HG03354 (cell line): ENCODE measurements at regions not wholly inside any gene's neighbourhood (a gene's known extent, or its start where the extent isn't known, plus 50 kb on each side); places are given as distances from the start of the nearest gene placed in this dataset.

Source experiments
- ATAC-seq: cut with Tn5 transposase; IDR thresholded peaks from one replicate; pipeline ENCODE4 v1.9.1; 2021; ENCODE audit warnings: mild to moderate bottlenecking; ENCODE audit not compliant: unreplicated experiment, poor library complexity, severe bottlenecking

DNA sequence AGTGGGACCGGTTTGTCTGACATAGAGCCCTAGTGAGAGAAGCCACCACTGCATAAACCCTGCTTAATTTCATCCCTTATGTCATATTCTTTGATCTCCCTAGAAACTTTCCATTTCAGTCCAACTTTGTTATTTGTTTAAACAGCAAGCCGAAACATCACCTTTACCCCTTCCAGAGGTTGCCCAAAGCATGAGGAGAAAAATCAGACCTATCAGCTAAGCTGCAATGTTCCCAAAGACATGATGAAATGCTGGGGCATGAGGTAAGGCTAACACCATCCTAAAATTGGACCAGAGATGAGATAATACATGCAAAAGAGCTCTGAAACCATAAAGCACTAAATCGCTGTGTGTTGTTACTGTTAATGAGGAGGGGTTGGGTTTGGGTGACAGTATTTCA, 447.9 kb upstream of the ACVR2A start:
- no peak for ATAC-seq

DNA sequence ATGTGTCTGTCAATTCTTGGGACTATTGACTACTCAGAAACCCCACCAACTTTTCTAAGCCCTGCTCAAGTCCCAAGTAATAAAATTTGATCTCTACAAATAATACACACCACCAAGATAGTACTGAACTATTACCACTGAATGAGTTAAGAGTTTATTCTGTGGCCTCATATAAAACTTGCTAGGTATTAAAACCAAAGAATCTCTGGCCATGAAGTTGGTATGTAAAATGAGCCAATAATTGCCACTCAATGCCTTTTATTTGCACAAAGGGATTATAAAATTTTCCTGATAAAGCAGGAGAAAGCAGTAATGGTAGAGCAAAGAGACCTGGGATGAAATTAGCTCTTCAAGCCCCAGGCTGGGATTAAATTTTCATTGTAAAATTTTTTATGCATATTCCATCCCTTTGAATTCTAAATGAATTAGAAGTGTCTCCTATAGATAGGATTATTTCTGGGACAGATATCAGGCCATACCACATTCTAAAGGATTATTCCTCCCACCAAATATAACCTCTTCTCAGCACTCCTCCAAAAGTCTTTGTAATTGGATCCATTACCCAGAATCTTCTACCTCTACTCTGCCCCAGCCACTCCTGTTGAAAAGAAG, 450.5 kb upstream of the ACVR2A start:
- no peak for ATAC-seq

DNA sequence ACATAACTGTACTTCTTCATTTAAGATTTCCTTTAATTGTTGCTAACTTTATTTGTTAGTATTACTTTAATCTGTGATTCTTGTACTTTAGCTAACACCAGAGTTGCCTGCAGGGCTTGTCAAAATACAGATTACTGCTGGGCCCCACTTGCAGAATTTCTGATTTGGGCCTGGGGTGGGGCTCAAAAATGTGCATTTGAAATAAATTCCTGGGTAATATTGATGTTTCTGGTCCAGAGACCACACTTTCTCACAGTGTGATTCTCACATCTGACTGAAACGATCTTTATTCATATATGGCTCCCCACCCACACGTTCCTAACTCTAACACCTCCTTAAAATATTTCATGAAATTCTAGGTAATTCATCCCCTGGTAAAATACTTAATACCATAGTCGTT, 452.6 kb upstream of the ACVR2A start:
- ATAC-seq, result no peak

DNA sequence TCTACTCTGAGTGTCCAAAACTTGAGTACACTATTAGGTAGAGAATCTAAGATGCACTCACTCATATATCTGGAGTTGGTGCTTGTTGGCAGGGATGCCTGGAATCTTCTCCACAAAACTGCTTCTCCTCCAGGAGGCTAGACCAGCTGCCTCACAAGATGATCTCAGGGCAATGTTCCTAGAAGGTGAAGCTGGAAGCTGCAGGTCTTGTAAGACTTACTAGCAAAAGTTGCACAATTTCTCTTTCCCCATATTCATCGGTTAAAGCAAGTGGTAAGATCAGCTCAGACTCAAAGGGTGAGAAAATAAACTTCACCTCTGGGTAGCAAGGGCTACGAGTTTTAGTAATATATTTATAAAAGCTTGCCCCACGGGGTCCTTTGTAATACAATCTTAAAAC, 454.4 kb upstream of the ACVR2A start:
- no peak for ATAC-seq

DNA sequence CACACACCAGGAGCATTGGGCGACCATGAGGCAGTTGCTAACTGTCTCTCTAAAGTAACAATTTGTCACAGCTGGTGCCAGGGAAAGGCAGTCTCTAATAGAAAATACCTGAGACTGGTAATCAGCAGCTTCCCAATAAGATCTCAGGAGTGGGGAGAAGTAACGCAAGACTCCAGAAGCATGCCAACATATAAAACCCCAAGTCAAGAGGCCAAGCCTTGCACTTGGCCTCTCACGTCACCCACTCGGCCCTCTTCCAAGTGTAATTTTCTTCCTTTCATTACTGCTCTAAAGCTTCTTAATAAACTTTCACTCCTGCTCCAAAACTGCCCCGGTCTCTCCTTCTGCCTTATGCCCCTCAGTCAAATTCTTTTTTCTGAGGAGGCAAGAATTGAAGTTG, 455.6 kb upstream of the ACVR2A start:
- no peak for ATAC-seq

DNA sequence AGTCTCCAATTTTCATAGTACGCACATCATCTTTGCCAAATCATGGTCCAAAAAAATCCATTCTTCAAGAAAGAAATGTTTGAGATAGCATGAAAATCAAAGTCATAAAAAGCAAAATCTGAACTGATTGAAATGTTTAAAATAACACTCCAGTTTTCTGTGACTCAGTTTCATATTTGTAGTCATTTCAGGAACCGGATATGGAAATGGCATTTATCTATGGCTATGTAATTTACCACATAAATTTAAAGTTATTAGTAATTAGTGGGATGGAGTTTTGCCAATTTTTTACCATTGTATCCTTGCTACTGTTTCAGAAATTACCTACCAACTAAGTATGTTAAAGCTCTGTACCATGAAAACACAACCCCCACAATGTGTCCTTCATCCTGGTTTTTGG, 456.6 kb upstream of the ACVR2A start:
- ATAC-seq, result no peak

DNA sequence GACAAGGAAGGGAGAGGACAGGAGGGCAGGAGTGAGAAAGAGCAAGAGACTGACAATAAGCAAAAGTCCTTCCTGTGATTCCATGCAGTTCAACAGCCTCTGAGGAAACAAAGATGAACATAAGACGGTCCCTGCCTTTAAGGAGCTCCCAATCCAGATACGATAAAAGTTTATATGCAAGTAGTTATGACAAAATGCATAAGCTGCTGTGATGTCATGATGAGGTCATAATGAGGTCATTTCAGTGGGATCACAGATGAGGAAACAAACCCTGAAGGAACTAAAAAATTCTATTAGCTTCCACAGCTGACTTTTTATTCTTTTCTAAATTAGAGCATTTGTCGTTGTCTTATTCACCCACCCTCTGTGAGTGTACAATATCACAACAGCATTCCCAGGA, 458.5 kb upstream of the ACVR2A start:
- no peak for ATAC-seq

DNA sequence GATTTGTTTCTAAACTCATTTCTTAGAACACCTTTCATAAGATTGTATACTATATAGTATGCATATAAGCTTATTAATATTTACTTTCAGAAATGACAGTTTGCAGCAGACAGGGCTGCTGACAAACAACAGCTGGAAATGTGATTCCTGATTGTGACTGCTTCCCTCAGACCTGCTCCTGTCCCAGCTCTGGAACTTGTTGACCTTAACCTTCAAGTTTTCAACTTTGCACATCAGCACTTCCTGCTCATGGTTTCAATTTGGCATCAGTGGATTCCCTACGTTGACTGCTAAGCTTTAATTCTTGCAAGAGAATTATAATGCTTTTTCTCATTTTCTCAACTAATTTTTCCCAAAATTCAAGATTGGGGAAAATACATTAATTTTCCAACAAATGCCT, 459.2 kb upstream of the ACVR2A start:
- no peak for ATAC-seq

DNA sequence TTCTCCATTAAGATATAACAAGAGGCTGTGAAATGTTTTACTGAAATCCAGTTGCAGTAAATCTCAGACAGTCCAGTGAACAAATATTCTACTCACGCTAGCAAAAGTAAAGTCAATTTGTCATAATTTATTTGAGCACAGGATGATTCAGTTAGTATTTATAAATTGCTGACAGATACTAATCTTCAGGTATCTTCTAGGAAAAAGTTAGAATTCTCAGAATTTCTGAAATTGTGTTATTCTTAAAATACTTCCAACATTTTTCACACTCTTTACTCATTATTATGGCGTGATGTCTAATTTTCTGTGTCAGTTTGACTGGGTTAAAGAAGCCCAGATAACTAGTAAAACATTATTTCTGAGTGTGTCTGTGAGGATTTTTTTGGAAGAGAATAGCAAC, 460.2 kb upstream of the ACVR2A start:
- no peak for ATAC-seq

DNA sequence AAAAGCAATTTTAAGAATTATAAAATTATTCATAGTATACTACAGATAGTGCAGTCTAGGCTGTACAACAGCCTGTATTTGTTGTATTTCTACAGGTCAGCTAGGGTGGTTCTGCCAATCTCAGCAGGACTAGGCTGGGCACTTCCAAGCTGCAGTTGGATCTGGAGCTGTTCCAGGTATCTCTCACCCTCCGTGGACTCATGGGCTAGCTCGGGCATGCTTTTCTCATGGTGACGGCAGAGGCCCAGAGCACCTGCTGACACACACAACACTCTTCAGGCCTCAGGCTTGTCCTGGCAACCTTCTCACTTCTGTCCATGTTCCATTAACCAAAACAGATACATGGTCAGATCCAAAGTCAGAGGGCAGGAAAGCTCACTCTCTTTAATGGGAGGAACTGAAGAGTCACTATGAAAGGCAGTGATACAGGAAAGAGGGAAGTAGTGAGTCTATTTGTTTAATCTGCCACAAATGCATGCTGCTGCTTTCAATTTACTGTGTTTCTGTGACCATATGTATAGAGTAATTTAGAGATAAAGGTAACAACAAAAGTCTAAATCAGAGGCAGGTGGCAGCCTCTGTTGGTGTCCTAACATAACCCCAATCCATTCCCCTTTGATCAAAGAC, 462.4 kb upstream of the ACVR2A start:
- ATAC-seq, result no peak

DNA sequence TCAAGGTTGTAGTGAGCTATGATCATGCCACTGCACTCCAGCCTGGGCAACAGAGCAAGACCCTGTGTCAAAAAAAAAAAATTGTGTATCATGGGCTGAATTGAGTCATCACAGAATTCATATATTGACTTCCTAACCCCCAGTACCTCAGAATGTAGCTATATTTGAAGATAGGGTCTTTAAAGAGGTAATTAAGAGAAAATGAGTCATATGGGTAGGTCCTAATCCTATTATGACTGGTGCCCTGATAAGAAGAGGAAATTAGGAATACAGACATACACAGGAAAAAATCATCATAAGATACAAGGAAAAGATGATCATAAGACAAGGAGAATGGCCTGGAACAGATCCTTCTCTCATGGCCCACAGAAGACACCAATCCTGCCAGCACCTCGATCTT, 466.4 kb upstream of the ACVR2A start:
- peak; percentile 47 for ATAC-seq

DNA sequence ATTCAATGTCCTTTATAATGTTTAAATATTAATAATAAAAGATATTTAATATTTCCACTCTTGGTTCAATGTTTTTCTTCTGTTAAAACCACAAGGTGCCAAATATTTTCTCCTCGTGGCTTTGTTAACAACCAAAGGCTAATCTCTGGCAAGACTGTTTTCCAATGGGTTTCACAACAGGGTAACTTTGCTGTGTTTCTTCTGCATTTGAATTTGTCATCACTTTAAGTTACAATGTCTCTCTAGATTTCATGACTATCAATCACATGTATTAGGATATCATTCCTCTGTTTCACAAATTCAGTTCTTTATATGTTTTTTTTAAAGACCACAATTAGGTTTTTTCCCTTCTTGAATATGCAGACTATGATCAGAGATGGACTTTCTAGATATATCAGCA, 469.8 kb upstream of the ACVR2A start:
- no peak for ATAC-seq

DNA sequence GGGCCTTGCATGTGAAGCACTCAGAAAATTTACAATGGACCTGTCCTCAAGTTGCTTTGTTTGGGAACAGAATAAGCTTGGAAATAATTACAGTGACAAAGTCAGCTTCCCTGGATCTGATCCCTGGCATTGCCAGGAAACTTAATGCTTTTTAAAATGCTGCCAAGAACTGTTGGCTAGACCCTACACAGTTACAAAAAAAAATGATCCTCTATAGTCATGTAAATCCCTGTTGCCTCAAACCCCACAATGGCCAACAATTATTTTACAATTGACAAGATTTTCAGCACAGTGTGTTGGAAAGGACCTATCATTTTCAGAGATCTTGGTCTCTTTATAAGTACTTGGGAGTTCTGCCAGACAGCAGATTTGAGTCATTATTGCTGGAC, 470.4 kb upstream of the ACVR2A start:
- ATAC-seq, result no peak

DNA sequence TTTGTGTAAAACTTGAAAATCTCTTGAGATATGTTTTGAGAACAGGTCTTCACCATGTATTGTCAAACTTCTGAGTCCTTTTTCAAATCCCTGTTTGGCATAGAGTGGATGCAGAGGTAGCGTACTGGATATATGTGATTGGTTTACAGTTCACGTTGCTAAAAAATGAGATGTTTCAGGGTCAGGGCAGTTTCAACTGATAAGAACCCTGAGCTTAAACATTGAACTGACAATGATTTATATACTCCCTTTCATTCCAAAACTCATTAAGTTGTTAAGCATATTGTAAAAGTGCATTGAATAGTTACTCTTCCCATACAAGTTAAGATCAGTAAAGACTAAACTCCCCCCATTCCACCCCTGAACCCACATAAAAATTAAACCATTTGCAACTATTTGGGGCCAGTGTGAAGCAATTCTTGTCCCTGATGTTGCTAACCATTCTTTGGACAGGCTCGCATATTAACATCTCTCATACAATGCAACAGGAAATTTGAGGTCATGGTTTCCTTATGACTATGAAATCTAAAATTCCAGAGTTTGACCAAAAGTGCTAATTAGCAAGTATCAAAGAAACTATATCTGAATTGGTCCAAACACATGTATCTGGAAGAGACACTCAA, 470.9 kb upstream of the ACVR2A start:
- no peak for ATAC-seq

DNA sequence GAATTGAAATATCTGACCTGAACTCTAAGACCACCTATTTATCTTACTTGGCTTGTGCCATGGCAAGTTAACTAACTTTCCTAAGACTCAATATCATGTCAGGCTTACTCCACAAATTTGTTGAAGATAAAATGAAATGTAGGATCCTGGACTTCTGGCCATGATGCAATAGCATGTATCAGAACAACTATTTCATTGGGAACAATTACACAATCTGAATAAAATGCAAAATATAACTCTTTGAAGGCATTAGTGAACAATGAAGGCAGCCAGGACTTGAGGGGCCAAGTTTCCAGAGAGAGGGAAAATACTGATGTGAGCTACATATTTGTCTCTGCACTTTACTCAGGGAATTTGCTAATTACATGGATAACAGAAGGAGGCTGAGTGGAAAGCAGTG, 476.5 kb upstream of the ACVR2A start:
- ATAC-seq, result no peak

DNA sequence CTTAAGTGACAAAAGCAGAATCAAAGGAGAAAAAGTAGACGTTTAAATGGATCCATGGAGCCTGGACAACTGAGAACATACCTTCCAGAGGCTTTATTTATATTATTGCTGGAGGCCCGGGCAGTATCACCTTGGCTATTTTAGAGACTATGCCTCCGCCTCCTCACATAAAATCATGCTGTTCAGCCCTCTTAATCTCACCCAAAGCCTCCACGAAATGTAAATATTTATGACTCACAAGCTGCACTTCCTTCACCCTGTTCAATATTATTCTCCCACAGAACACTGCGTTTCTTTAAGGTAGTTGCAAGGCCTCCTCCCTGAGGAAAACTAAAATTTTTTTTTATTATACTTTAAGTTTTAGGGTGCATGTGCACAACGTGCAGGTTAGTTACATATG, 478.6 kb upstream of the ACVR2A start:
- ATAC-seq, result no peak

DNA sequence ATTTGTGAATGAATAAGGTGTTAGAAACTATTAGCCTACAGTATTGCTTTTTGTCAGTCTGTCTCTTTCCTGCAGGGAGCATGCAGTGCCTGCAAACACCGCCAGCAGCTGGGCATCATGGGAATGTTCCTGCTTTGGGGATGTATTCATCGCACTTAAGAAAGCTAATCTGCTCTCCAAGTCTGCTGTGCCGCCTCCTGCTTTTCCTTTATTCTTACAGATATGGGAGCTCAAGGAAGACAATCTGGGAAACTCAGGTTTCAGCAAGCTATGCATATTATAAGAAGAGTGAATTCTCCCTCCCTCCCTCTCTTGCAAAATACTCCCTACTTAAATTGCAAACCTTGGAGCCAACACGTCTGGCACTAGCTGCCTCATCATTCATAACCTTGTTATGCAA, 479.2 kb upstream of the ACVR2A start:
- no peak for ATAC-seq

DNA sequence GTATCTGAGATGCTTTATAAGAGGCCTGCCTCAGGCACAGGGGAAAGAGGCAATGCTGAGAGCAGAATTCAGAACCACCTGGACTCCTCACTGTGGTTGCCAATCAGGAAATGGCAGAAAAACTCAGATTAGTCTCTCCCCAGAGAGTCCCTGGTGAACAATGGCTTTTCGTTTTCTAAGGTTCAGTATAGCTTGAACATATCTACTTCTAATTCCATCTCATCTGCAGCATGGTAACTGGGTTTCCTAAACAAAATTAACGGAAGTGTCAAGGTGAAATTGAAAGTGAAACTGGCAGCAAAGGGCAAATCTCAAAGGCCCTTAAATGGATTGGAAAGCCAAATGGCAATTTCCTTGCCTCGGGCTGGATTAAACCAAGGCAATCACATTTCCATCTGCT, 480.2 kb upstream of the ACVR2A start:
- ATAC-seq, result peak; percentile 79

DNA sequence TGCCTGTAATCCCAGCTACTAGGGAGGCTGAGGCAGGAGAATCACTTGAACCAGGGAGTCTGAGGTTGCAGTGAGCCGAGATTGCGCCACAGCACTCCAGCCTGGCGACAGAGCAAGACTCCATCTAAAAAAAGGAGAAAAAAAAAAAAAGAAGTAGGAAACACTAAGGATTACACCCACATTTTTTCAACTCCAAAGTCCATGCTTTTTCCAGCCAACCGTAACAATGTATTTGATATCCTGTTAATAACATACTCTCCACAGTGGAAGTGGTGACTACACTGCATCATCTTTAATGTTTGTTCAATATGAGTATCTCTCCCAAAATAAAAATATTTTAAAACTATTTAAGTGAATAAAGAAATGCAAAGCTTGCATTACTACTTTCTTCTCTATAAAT, 481.6 kb upstream of the ACVR2A start:
- no peak for ATAC-seq

DNA sequence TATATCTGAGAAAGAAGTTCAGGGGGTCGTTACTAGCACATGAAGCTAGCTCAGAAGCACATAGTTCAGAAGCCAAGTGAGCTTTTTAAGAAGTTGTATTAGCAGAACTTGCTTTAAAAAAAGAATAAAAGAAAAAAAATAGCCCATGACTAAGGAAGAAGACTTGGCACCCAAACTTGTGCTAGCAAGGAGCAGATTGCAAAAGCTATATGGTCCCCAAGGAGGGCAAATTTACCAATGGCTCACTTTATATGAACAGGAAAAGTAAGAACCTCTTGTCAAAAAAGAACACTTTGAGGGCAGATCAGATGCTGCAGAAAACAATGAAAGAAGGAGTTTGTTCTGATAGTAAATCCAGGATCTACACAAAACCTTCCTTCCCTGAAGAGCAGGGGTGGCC, 486.5 kb upstream of the ACVR2A start:
- no peak for ATAC-seq

DNA sequence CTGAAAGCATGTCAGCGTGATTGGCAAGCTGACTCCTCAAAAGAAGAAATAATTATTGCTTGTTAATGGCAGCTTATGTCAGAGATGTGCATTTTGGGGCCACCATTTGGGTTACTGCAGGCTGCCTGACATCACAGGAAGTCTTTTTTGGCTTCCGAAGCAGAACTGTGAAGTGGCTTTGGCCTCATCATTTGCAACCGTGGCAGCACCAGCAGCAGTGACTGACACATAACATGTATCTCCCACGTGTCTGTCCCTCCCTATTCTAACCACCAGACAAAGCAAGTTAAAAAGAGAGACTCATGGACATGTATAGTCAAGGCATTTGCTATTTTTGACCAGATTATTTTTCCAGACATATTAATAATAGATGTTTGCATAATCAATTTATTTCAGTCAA, 488.7 kb upstream of the ACVR2A start:
- ATAC-seq, result no peak

DNA sequence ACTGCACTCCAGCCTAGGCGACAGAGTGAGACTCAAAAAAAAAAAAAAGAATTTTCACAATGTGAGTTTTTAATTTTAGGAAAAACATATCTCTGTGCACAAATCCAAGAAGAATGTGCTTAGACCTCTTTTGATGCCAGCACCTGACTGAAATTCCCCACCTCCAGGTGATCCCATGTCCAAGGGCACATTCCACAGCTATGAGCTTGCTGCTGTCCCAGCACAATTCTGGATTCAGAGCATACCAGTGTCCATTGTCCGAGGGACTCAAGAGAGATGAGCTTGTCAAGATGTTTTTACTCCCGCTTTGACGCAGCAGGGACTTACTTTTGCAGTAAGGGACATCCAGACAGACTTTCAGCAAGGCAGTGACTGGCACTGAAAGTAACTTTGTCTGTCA, 489.1 kb upstream of the ACVR2A start:
- no peak for ATAC-seq
